ENCODE measurements at regions not wholly inside any gene's neighbourhood (a gene's known extent, or its start where the extent isn't known, plus 50 kb on each side); places are given as distances from the start of the nearest gene placed in this dataset.

- TF ChIP-seq CTCF (IDR thresholded peaks at IDR 0.05), result no peak
- TF ChIP-seq POLR2A (IDR thresholded peaks at IDR 0.05), result no peak
Measured at GRCh38 chr12:126761420-126761819, 1505.5 kb upstream of the TMEM132C start.
